ENCODE measurements at regions not wholly inside any gene's neighbourhood (a gene's known extent, or its start where the extent isn't known, plus 50 kb on each side); places are given as distances from the start of the nearest gene placed in this dataset.

DNA sequence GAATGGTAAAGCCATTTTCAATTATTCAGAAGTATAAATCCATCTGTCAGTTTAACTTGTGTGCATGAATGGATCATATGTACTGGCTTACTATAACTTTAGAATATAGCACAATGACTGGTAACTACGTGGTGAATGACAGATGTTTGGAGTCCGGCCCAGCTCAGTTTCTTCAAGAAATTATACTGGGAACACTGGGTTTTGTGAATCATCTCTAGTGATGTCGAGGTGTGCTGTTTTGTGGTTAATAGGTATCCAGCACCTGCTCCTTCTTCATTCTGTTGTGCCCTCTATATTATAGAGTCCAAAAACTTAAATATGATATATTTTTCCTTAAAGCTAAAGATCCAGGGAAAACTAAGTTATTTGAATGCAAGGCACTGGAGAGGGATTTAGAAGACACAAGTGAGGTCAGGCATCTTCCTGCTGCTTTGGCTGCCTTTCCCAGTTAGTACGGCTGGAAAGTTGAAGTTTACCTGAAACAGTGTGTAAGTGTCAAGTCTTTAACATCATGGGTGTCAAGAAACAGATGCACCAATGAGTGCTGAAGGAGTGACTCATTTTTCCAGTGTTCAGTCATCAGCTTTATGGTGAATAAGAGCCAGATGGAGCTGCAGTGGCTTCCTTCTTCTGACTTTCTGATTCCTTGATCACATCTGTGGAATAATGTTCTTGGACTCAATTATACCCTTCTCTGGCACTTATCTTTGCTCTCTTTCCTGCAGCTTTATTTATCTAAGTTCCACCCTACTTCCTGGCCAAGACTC, 1079.5 kb upstream of the CELF4 start:
- no peak for TF ChIP-seq POLR2A (IDR thresholded peaks at IDR 0.05)
- TF ChIP-seq, protein P1, sequence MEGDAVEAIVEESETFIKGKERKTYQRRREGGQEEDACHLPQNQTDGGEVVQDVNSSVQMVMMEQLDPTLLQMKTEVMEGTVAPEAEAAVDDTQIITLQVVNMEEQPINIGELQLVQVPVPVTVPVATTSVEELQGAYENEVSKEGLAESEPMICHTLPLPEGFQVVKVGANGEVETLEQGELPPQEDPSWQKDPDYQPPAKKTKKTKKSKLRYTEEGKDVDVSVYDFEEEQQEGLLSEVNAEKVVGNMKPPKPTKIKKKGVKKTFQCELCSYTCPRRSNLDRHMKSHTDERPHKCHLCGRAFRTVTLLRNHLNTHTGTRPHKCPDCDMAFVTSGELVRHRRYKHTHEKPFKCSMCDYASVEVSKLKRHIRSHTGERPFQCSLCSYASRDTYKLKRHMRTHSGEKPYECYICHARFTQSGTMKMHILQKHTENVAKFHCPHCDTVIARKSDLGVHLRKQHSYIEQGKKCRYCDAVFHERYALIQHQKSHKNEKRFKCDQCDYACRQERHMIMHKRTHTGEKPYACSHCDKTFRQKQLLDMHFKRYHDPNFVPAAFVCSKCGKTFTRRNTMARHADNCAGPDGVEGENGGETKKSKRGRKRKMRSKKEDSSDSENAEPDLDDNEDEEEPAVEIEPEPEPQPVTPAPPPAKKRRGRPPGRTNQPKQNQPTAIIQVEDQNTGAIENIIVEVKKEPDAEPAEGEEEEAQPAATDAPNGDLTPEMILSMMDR (IDR thresholded peaks at IDR 0.05) = no peak
